H1 (cell line): ENCODE measurements at regions not wholly inside any gene's neighbourhood (a gene's known extent, or its start where the extent isn't known, plus 50 kb on each side); places are given as distances from the start of the nearest gene placed in this dataset.

ENCODE experiments used
- CTCF ChIA-PET: fragments of 300-600 bp; sonication (Branson Sonifier 250); formaldehyde crosslinking; loops from one replicate; lab custom pipeline; 2021; ENCODE audit not compliant: partially characterized antibody; lab: Charles Lee
- POLR2A ChIA-PET: fragments of 300-600 bp; sonication (Branson Sonifier 250); formaldehyde crosslinking; loops from one replicate; lab custom pipeline; 2021; ENCODE audit warnings: inconsistent platforms; ENCODE audit not compliant: partially characterized antibody; lab: Charles Lee
- DNase-seq, 2 experiments: peaks; one replicate each; pipeline versions ENCODE4 v3.0.0 to v3.0.0-alpha.2; 2010 to 2022; ENCODE audit warnings: low spot score in 2 of 2, low read depth in 1 of 2, mixed read lengths in 1 of 2
- FAIRE-seq: peaks from 2 replicates; lab custom pipeline; 2011; peaks lifted over from hg19 to GRCh38; lab: Jason Lieb, UNC
- H2AFZ ChIP-seq: 2 replicates; pipeline ENCODE4 v1.8.1; 2012; ENCODE audit warnings: low read length, inconsistent platforms
- H2AK5ac ChIP-seq: 2 replicates; pipeline ENCODE4 v1.6.1; 2013; ENCODE audit warnings: low read depth, low read length
- H2BK120ac ChIP-seq: replicated peaks from 2 replicates; pipeline ENCODE3; 2013; ENCODE audit warnings: low read depth, low read length, inconsistent platforms
- H2BK12ac ChIP-seq: 2 replicates; pipeline ENCODE4 v1.6.1; 2013; ENCODE audit warnings: low read depth, low read length
- H2BK15ac ChIP-seq: 2 replicates; pipeline ENCODE4 v1.6.1; 2013; ENCODE audit warnings: low read length
- H2BK20ac ChIP-seq: 2 replicates; pipeline ENCODE4 v1.6.1; 2013; ENCODE audit warnings: low read length
- H2BK5ac ChIP-seq: 2 replicates; pipeline ENCODE4 v1.6.1; 2013; ENCODE audit warnings: low read depth, low read length
- H3K14ac ChIP-seq: 2 replicates; pipeline ENCODE4 v1.6.1; 2013; ENCODE audit warnings: inconsistent platforms; ENCODE audit not compliant: insufficient read length
- H3K18ac ChIP-seq: 2 replicates; pipeline ENCODE4 v1.6.1; 2013; ENCODE audit warnings: low read length; ENCODE audit errors: extremely low read depth
- H3K23ac ChIP-seq: 2 replicates; pipeline ENCODE4 v1.6.1; 2013; ENCODE audit warnings: inconsistent platforms; ENCODE audit not compliant: insufficient read length
- H3K23me2 ChIP-seq: 2 replicates; pipeline ENCODE4 v1.6.1; 2013; ENCODE audit warnings: low read depth, low read length
- H3K27ac ChIP-seq: 2 replicates; pipeline ENCODE4 v1.6.1; 2011; ENCODE audit warnings: low read depth, low read length, inconsistent platforms
- H3K27me3 ChIP-seq, 4 experiments: replicated peaks in 1 of 4; 1 replicate in 1 of 4; 2 replicates in 3 of 4; pipeline versions ENCODE4 v1.6.1 to v1.8.1; 2011 to 2013; ENCODE audit warnings: low read length in 3 of 4, mild to moderate bottlenecking in 3 of 4, inconsistent platforms in 2 of 4, mixed read lengths in 2 of 4, moderate library complexity in 1 of 4; ENCODE audit not compliant: control insufficient read depth in 3 of 4, insufficient read depth in 3 of 4; ENCODE audit errors: extremely low read depth in 1 of 4
- H3K36me3 ChIP-seq, 4 experiments: 2 replicates each; pipeline versions ENCODE4 v1.6.1 to v1.8.1; 2011 to 2013; ENCODE audit warnings: mild to moderate bottlenecking in 4 of 4, low read length in 3 of 4, moderate library complexity in 2 of 4, control low read depth in 1 of 4, inconsistent platforms in 1 of 4; ENCODE audit not compliant: insufficient read depth in 4 of 4, control insufficient read depth in 2 of 4
- H3K4ac ChIP-seq: replicated peaks from 2 replicates; pipeline ENCODE3; 2013; ENCODE audit warnings: low read length, low read depth, mixed read lengths, inconsistent platforms; ENCODE audit not compliant: insufficient read length
- H3K4me1 ChIP-seq, 4 experiments: replicated peaks in 1 of 4; 1 replicate in 1 of 4; 2 replicates in 3 of 4; pipeline versions ENCODE4 v1.6.1 to v1.8.1; 2011 to 2013; ENCODE audit warnings: low read length in 3 of 4, inconsistent platforms in 2 of 4, mixed read lengths in 1 of 4; ENCODE audit not compliant: insufficient read depth in 4 of 4, control insufficient read depth in 3 of 4
- H3K4me2 ChIP-seq, 2 experiments: 2 replicates each; pipeline versions ENCODE4 v1.6.1 to v1.8.1; 2011 to 2013; ENCODE audit warnings: low read depth in 2 of 2, low read length in 2 of 2, control low read depth in 1 of 2, inconsistent platforms in 1 of 2, mild to moderate bottlenecking in 1 of 2; ENCODE audit not compliant: insufficient read depth in 1 of 2
- H3K4me3 ChIP-seq, 4 experiments: fragments of 200-600, 300-600 bp in 1 of 4; sonication (generic), shearing (Covaris generic), sonication (Bioruptor Twin) in 1 of 4; 2 replicates each; pipeline versions ENCODE4 v1.5.1 to v1.8.1; 2011 to 2016; ENCODE audit warnings: low read length in 4 of 4, low read depth in 3 of 4, control low read depth in 2 of 4, inconsistent platforms in 2 of 4, mild to moderate bottlenecking in 2 of 4, mixed read lengths in 1 of 4, moderate library complexity in 1 of 4; ENCODE audit not compliant: insufficient read depth in 2 of 4; ENCODE audit errors: extremely low read depth in 1 of 4
- H3K56ac ChIP-seq: replicated peaks from 2 replicates; pipeline ENCODE3; 2013; ENCODE audit warnings: low read depth, mild to moderate bottlenecking, mixed read lengths, low read length, inconsistent platforms; ENCODE audit not compliant: insufficient read length
- H3K79me1 ChIP-seq: 2 replicates; pipeline ENCODE4 v1.6.1; 2013; ENCODE audit warnings: low read depth, low read length, control low read depth
- H3K79me2 ChIP-seq, 2 experiments: 2 replicates each; pipeline versions ENCODE4 v1.6.1 to v1.8.1; 2012 to 2013; ENCODE audit warnings: low read length in 2 of 2, mild to moderate bottlenecking in 2 of 2, inconsistent platforms in 1 of 2; ENCODE audit not compliant: insufficient read depth in 2 of 2, control insufficient read depth in 1 of 2
- H3K9ac ChIP-seq, 4 experiments: replicated peaks in 1 of 4; 1 replicate in 1 of 4; 2 replicates in 3 of 4; pipeline versions ENCODE4 v1.6.1 to v1.8.1; 2011 to 2013; ENCODE audit warnings: low read depth in 3 of 4, low read length in 3 of 4, control low read depth in 2 of 4, mild to moderate bottlenecking in 2 of 4, moderate library complexity in 2 of 4, inconsistent platforms in 1 of 4; ENCODE audit errors: extremely low read depth in 1 of 4
- H3K9me3 ChIP-seq, 2 experiments: 2 replicates each; pipeline versions ENCODE4 v1.6.1 to v1.8.1; 2012 to 2013; ENCODE audit warnings: mild to moderate bottlenecking in 2 of 2, moderate library complexity in 2 of 2, control low read depth in 1 of 2, inconsistent platforms in 1 of 2, low read depth in 1 of 2, low read length in 1 of 2, mixed read lengths in 1 of 2; ENCODE audit not compliant: insufficient read depth in 2 of 2
- H4K20me1 ChIP-seq, 2 experiments: replicated peaks in 1 of 2; 2 replicates each; pipeline versions ENCODE3 to v1.8.1; 2011 to 2013; ENCODE audit warnings: inconsistent platforms in 2 of 2, low read length in 2 of 2, mild to moderate bottlenecking in 1 of 2; ENCODE audit not compliant: insufficient read depth in 2 of 2, control insufficient read depth in 1 of 2
- H4K5ac ChIP-seq: 2 replicates; pipeline ENCODE4 v1.6.1; 2013; ENCODE audit warnings: low read length, low read depth, mixed read lengths, inconsistent platforms; ENCODE audit not compliant: insufficient read length
- H4K8ac ChIP-seq: 2 replicates; pipeline ENCODE4 v1.8.0; 2013; ENCODE audit warnings: mild to moderate bottlenecking, moderate library complexity, low read length, inconsistent platforms; ENCODE audit not compliant: insufficient read depth; ENCODE audit errors: extremely low read depth
- H4K91ac ChIP-seq: replicated peaks from 2 replicates; pipeline ENCODE3; 2013; ENCODE audit warnings: low read length, mixed read lengths, inconsistent platforms; ENCODE audit not compliant: insufficient read length
- BACH1 ChIP-seq: IDR thresholded peaks from 2 replicates; pipeline ENCODE4 v1.6.1; 2012; ENCODE audit warnings: low read length, improper control_type of control experiment
- CBX8 ChIP-seq: fragments of 300-800, 300-1000 bp; sonication (generic); IDR thresholded peaks from 2 replicates; pipeline ENCODE4 v1.7.1; 2016; ENCODE audit warnings: low read depth, low read length, borderline replicate concordance
- KDM1A ChIP-seq: fragments of 200-600, 300-600 bp; sonication (generic); IDR thresholded peaks from 2 replicates; pipeline ENCODE4 v1.7.1; 2016; ENCODE audit warnings: mild to moderate bottlenecking, low read length, borderline replicate concordance
- PHF8 ChIP-seq: fragments of 200-600 bp; sonication (generic); conservative IDR thresholded peaks from 2 replicates; pipeline ENCODE4 v1.7.1; 2012; ENCODE audit warnings: low read depth, mild to moderate bottlenecking, inconsistent platforms, low read length, moderate library complexity
- POLR2AphosphoS5 ChIP-seq: IDR thresholded peaks from 2 replicates; pipeline ENCODE4 v1.6.1; 2011; ENCODE audit warnings: low read depth, low read length
- RNF2 ChIP-seq: fragments of 200-900, 300-1000 bp; sonication (generic); IDR thresholded peaks from 2 replicates; pipeline ENCODE4 v1.7.1; 2016; ENCODE audit warnings: borderline replicate concordance, low read depth, mild to moderate bottlenecking, antibody characterized with exemption, low read length; ENCODE audit not compliant: poor library complexity, severe bottlenecking; ENCODE audit errors: missing control alignments
- RXRA ChIP-seq: IDR thresholded peaks from 2 replicates; pipeline ENCODE4 v1.6.1; 2011; ENCODE audit warnings: low read depth, mild to moderate bottlenecking, low read length, moderate library complexity; ENCODE audit not compliant: insufficient read depth
- TAF7 ChIP-seq: optimal IDR thresholded peaks from 2 replicates; pipeline ENCODE3; 2011; ENCODE audit warnings: low read depth, mild to moderate bottlenecking, inconsistent platforms, low read length, moderate library complexity, borderline replicate concordance
- TCF12 ChIP-seq: IDR thresholded peaks from 2 replicates; pipeline ENCODE4 v1.6.1; 2011; ENCODE audit warnings: low read depth, mild to moderate bottlenecking, low read length
- TEAD4 ChIP-seq: IDR thresholded peaks from 2 replicates; pipeline ENCODE4 v1.6.1; 2012; ENCODE audit warnings: low read depth, low read length, inconsistent platforms, mixed read lengths
- WGBS, 2 experiments: shearing (Covaris generic) in 1 of 2; methylation state at CpG; one replicate each; pipeline versions ENCODE4 v1.1.6 to v1.1.7; 2013 to 2015; ENCODE audit warnings: low lambda C conversion rate in 2 of 2, mixed read lengths in 2 of 2, inconsistent platforms in 1 of 2, low coverage in 1 of 2, missing lambda C conversion rate in 1 of 2; ENCODE audit not compliant: insufficient replicate concordance in 2 of 2, insufficient coverage in 1 of 2, insufficient read length in 1 of 2; ENCODE audit errors: extremely low coverage in 1 of 2, missing lambda C conversion rate in 1 of 2; 5-methylcytosine and 5-hydroxymethylcytosine counted together
- TF ChIP-seq, protein P1 (sequence below), 3 experiments: IDR thresholded peaks; 1 replicate in 2 of 3; 2 replicates in 1 of 3; pipeline versions ENCODE4 v1.5.1 to v1.6.1; 2011; ENCODE audit warnings: low read length in 3 of 3, mild to moderate bottlenecking in 3 of 3, inconsistent platforms in 2 of 3, low read depth in 1 of 3, moderate library complexity in 1 of 3; ENCODE audit not compliant: insufficient read depth in 1 of 3; ENCODE audit errors: control extremely low read depth in 1 of 3
- TF ChIP-seq, protein P2 (sequence below): IDR thresholded peaks from 2 replicates; pipeline ENCODE4 v1.6.1; 2012; ENCODE audit warnings: inconsistent platforms

DNA sequence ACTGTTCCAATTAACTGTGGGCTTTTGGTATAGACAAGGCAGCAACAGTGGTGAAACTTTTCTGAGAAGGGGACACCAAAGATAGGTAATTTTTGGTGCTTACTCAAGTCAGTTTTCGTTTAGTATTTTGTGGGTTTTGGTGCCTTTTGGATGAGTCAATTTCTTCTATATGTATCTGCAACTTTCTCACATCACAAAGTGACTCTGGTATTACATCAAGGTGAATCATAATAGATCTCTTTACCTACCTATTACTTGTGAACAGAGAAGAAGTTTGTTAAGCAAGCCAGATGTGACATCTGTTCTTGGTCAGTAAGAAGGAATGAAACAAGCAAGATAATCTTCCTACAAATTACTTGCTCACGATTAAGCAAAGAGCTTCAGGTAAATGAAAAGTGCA lies 732.4 kb upstream of the DPPA4 start:
- Histone ChIP-seq H3K4me1 (no peaks in the 10 kb centered on the region), H3K14ac (no peak overlapping the region), H4K91ac (no peak overlapping the region), H3K4me3 (no peak overlapping the region), H3K23me2 (no peaks in the 10 kb centered on the region), H2BK15ac (no peak overlapping the region), H2BK12ac (no peak overlapping the region), H3K18ac (no peak overlapping the region), H3K4ac (no peak overlapping the region), H2BK5ac (no peak overlapping the region), H2BK120ac (no peak overlapping the region), H3K79me1 (no peaks in the 10 kb centered on the region), H3K56ac (no peak overlapping the region), H4K5ac (no peak overlapping the region), H3K9me3 (peaks cover 15 to 18% of the 10 kb centered on the region in 2 experiments), H3K79me2 (no peaks in the 10 kb centered on the region), H3K23ac (no peak overlapping the region), H4K8ac (no peak overlapping the region), H3K27ac (no peak overlapping the region), H3K36me3 (peaks cover 0 to 5% (median 0%) of the 10 kb centered on the region in 4 experiments; a peak in 1 of 8 replicates), H2AFZ (no peak overlapping the region), H3K9ac (no peak overlapping the region), H3K27me3 (no peaks in the 10 kb centered on the region), H4K20me1 (no peaks in the 10 kb centered on the region), H2AK5ac (no peak overlapping the region), H2BK20ac (no peak overlapping the region), H3K4me2 (no peak overlapping the region)
- DNase-seq: no peak
- CTCF ChIA-PET: interaction anchor here (0.8 to 1.4 kb wide), 3 partner anchors 12 to 266 kb away, joined by 3 to 6 read pairs (median 4); no protein-coding TSS in a partner anchor
- WGBS, 2 experiments: 80% methylated on average over 2 of the region's 2 CpGs; no CpG with 5 or more reads in 1 of the 2 experiments
- FAIRE-seq: no peak
- POLR2A ChIA-PET: no interaction called here
- TF ChIP-seq RXRA: no peak
- TF ChIP-seq, protein P1, sequence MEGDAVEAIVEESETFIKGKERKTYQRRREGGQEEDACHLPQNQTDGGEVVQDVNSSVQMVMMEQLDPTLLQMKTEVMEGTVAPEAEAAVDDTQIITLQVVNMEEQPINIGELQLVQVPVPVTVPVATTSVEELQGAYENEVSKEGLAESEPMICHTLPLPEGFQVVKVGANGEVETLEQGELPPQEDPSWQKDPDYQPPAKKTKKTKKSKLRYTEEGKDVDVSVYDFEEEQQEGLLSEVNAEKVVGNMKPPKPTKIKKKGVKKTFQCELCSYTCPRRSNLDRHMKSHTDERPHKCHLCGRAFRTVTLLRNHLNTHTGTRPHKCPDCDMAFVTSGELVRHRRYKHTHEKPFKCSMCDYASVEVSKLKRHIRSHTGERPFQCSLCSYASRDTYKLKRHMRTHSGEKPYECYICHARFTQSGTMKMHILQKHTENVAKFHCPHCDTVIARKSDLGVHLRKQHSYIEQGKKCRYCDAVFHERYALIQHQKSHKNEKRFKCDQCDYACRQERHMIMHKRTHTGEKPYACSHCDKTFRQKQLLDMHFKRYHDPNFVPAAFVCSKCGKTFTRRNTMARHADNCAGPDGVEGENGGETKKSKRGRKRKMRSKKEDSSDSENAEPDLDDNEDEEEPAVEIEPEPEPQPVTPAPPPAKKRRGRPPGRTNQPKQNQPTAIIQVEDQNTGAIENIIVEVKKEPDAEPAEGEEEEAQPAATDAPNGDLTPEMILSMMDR (IDR thresholded peaks at IDR 0.05; ENCODE audit: control extremely low read depth in 1 of 3, insufficient read depth in 1 of 3, low read depth in 1 of 3, low read length in 3 of 3): no peak
- no peak for TF ChIP-seq RNF2
- no peak for TF ChIP-seq KDM1A
- TF ChIP-seq, protein P2, sequence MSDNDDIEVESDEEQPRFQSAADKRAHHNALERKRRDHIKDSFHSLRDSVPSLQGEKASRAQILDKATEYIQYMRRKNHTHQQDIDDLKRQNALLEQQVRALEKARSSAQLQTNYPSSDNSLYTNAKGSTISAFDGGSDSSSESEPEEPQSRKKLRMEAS: no peak
- no peak for TF ChIP-seq TCF12
- TF ChIP-seq BACH1: no peak
- no peak for TF ChIP-seq TAF7
- TF ChIP-seq POLR2AphosphoS5: no peak
- no peak for TF ChIP-seq PHF8
- TF ChIP-seq CBX8: no peak
- no peak for TF ChIP-seq TEAD4
